IPS DF 6.9 (cell line): ENCODE measurements at regions not wholly inside any gene's neighbourhood (a gene's known extent, or its start where the extent isn't known, plus 50 kb on each side); places are given as distances from the start of the nearest gene placed in this dataset.

Experiments
- DNase-seq: peaks from one replicate; pipeline ENCODE4 v3.0.0-alpha.2; 2013; ENCODE audit warnings: low read depth, low spot score
- H3K27ac ChIP-seq: one replicate; pipeline ENCODE4 v1.5.1; 2013; ENCODE audit warnings: low read length, control low read depth
- H3K27me3 ChIP-seq: 2 replicates; pipeline ENCODE4 v1.6.1; 2013; ENCODE audit warnings: mild to moderate bottlenecking, low read length; ENCODE audit not compliant: control insufficient read depth, insufficient read depth
- H3K36me3 ChIP-seq: 2 replicates; pipeline ENCODE4 v1.6.1; 2013; ENCODE audit warnings: low read length; ENCODE audit not compliant: control insufficient read depth, insufficient read depth
- H3K4me1 ChIP-seq: 2 replicates; pipeline ENCODE4 v1.6.1; 2013; ENCODE audit warnings: low read length; ENCODE audit not compliant: control insufficient read depth, insufficient read depth
- H3K4me3 ChIP-seq: 2 replicates; pipeline ENCODE4 v1.5.1; 2013; ENCODE audit warnings: mild to moderate bottlenecking, low read length
- H3K9me3 ChIP-seq: 2 replicates; pipeline ENCODE4 v1.6.1; 2013; ENCODE audit warnings: low read length, inconsistent platforms; ENCODE audit not compliant: control insufficient read depth, insufficient read depth
- WGBS: extraction: QIAGEN DNeasy Blood & Tissue Kit; methylation state at CpG from one replicate; pipeline ENCODE4 v1.1.7; 2013; ENCODE audit warnings: mixed read lengths, missing lambda C conversion rate; ENCODE audit not compliant: insufficient read length, insufficient coverage; 5-methylcytosine and 5-hydroxymethylcytosine counted together

DNA sequence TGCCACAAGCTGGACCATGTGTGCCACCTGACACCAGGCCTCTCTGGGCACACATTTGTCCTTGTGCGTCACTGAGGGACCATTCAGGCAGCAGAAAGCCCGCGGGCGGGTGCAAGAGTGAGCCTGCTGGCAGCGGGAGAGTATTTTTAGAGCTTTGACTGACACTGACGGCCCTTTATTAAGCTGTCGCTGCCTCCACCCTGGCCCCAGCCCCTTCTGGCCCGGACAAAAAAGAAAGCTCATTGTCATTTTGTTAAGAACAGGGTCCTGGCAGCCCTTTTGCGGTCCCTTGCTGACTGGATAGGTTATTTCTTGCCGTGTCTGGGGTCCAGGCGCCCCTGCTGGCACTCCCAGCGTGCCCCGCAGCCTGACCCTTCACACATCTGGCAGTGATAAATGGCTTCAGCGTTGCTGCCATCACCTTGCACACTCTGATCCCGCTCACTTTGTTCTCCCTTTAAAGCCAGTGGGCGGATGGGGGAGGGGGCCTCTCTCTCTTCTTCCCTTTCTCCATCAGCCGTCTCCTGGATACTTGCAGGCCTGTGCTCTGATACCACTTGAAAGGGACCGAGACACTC is 78.4 kb upstream of the NKD1 start:
- H3K4me1 ChIP-seq = peaks cover 9% of the 10 kb centered on the region
- no CpG with 5 or more reads among the region's 18 CpGs for WGBS
- peaks cover 4% of the 10 kb centered on the region; the same call in 1 of the 2 replicates for H3K27me3 ChIP-seq
- DNase-seq = no peak
- H3K4me3 ChIP-seq = no peak overlapping the region
- no peaks in the 10 kb centered on the region for H3K36me3 ChIP-seq
- H3K9me3 ChIP-seq = no peaks in the 10 kb centered on the region
- H3K27ac ChIP-seq = no peak overlapping the region

GRCh38 chr16:50469121-50469743 is 79.0 kb upstream of the NKD1 start:
- Histone ChIP-seq H3K27me3 (peaks cover 4% of the 10 kb centered on the region; the same call in 1 of the 2 replicates), H3K9me3 (no peaks in the 10 kb centered on the region), H3K27ac (no peak overlapping the region), H3K4me1 (peaks cover 9% of the 10 kb centered on the region), H3K4me3 (no peak overlapping the region), H3K36me3 (no peaks in the 10 kb centered on the region)
- no CpG with 5 or more reads among the region's 2 CpGs for WGBS
- no peak for DNase-seq

DNA sequence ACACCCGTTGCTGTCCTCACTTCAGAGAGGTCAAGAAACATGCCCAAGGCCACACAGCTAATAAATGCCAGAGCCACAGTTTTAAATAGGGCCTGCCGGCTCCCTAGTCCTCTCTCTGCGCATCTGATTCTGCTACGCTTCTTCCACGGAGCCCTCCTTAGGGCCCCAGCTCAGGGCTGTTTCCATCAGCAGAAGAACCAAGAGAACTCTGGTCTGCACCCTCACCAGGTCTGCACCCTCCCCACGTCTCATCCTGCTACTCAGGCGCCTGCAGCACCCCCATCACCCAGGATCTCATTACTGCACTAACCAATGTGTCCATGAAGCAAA is 79.5 kb upstream of the NKD1 start:
- Histone ChIP-seq H3K27me3 (peaks cover 4% of the 10 kb centered on the region; the same call in 1 of the 2 replicates), H3K27ac (no peak overlapping the region), H3K9me3 (no peaks in the 10 kb centered on the region)

GRCh38 chr16:50467943-50468748 is 80.0 kb upstream of the NKD1 start:
- Histone ChIP-seq H3K27ac (no peak overlapping the region), H3K4me1 (peaks cover 10% of the 10 kb centered on the region), H3K9me3 (no peaks in the 10 kb centered on the region), H3K27me3 (peaks cover 4% of the 10 kb centered on the region; the same call in 1 of the 2 replicates), H3K36me3 (no peaks in the 10 kb centered on the region), H3K4me3 (peak overlapping the region; percentile 6; the same call in 1 of the 2 replicates)
- WGBS = no CpG with 5 or more reads among the region's 68 CpGs
- DNase-seq = no peak

More for the DNA sequence above, 79.5 kb upstream of the NKD1 start:
- H3K4me3 ChIP-seq = no peak overlapping the region
- DNase-seq = no peak
- WGBS = no CpG with 5 or more reads among the region's 7 CpGs
- peaks cover 9% of the 10 kb centered on the region for H3K4me1 ChIP-seq
- no peaks in the 10 kb centered on the region for H3K36me3 ChIP-seq

DNA sequence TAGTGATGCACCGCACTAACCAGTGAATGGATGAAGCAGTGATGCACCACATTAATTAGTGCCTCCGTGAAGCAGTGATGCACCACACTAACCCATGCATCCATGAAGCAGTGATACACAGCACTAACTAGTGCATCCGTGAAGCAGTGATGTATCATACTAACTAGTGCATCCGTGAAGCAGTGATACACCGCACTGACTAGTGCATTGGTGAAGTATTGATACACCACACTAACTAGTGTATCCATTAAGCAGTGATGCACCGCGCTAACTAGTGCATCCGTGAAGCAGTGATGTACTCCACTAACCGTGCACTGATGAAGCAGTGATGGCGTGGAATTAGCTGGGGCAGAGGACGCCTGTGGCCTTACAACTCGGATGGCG is 80.6 kb upstream of the NKD1 start:
- H3K4me1 ChIP-seq = peaks cover 13% of the 10 kb centered on the region
- H3K27ac ChIP-seq = no peak overlapping the region
- WGBS = no CpG with 5 or more reads among the region's 13 CpGs
- no peak for DNase-seq
- H3K4me3 ChIP-seq = peak overlapping the region; percentile 6; the same call in 1 of the 2 replicates
- no peaks in the 10 kb centered on the region for H3K9me3 ChIP-seq
- H3K27me3 ChIP-seq = peaks cover 4% of the 10 kb centered on the region; the same call in 1 of the 2 replicates
- no peaks in the 10 kb centered on the region for H3K36me3 ChIP-seq

DNA sequence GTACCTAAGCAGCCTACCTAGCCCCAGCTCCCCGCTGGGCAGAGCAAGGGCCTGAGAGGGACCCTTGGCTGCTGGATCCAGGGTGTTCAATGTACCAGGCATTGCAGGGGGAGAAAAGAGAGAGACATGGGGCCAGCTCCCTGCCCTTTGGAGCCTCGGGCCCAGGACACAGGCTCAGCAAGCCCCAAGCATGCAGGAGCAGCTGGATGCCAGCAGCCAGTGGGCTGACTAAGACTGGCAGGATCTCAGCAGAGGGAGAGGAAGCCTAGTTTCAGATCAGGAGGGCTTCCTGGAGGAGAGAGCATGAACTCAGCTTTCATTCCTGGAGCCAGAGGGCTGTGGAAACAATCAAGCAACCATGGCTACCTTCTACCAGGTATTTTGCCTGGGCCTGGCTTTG is 82.0 kb upstream of the NKD1 start:
- no peak overlapping the region for H3K4me3 ChIP-seq
- H3K27ac ChIP-seq = no peak overlapping the region
- WGBS = no CpG with 5 or more reads among the region's 2 CpGs
- H3K4me1 ChIP-seq = peaks cover 13% of the 10 kb centered on the region
- DNase-seq = no peak
- no peaks in the 10 kb centered on the region for H3K9me3 ChIP-seq
- peaks cover 4% of the 10 kb centered on the region; the same call in 1 of the 2 replicates for H3K27me3 ChIP-seq
- no peaks in the 10 kb centered on the region for H3K36me3 ChIP-seq

- Histone ChIP-seq H3K9me3 (no peaks in the 10 kb centered on the region), H3K4me1 (peaks cover 12% of the 10 kb centered on the region), H3K27me3 (peaks cover 4% of the 10 kb centered on the region; the same call in 1 of the 2 replicates), H3K4me3 (no peak overlapping the region), H3K36me3 (no peaks in the 10 kb centered on the region), H3K27ac (no peak overlapping the region)
- WGBS = no CpG with 5 or more reads among the region's 16 CpGs
- no peak for DNase-seq
Measured at GRCh38 chr16:50464325-50465290, 83.6 kb upstream of the NKD1 start.

DNA sequence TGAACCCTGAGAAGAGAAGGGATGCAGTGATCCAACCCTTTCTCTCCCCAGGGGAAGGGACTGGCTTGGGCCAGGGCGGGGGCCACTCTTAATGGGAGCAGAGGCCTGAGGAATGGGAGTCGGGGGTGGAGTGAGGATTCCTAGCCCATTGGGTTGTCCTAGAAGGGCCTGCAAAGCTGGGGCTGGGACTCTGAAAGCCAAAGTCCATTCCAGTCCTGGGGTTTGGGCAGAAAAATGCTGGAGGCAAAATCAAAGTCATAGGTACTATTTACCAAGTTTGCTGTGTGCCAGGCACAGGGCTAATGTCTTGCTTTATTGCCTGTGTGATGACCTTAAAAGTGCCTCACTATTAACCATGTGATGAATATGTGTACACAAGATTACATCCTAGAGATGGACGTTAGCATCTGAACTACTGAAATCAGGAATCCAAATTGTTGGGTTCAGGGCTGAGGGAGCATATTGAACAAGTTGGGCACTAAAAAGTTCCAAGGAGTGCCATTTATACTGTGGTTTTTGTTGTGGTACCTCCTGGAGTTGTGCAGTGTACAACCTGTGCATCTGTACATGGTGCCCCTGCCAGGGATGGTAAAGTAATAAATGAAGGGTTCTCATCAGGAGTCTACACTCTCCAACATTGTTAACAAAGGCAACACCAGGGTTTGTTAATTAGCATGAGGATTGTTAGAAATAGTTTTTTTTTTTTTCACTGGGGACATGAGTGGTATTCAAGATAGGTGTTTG is 84.4 kb upstream of the NKD1 start:
- WGBS = no CpG with 5 or more reads among the region's 3 CpGs
- Histone ChIP-seq H3K27me3 (peaks cover 4% of the 10 kb centered on the region; the same call in 1 of the 2 replicates), H3K27ac (no peak overlapping the region), H3K4me3 (no peak overlapping the region), H3K4me1 (peaks cover 11% of the 10 kb centered on the region), H3K9me3 (no peaks in the 10 kb centered on the region), H3K36me3 (no peaks in the 10 kb centered on the region)
- DNase-seq = no peak

GRCh38 chr16:50462793-50463507 is 85.2 kb upstream of the NKD1 start:
- DNase-seq = no peak
- peaks cover 4% of the 10 kb centered on the region; the same call in 1 of the 2 replicates for H3K27me3 ChIP-seq
- H3K36me3 ChIP-seq = no peaks in the 10 kb centered on the region
- WGBS = no CpG with 5 or more reads among the region's 12 CpGs
- H3K9me3 ChIP-seq = no peaks in the 10 kb centered on the region
- no peak overlapping the region for H3K4me3 ChIP-seq
- H3K27ac ChIP-seq = no peak overlapping the region
- H3K4me1 ChIP-seq = peaks cover 8% of the 10 kb centered on the region
